PC-9 (cell line): ENCODE measurements at regions not wholly inside any gene's neighbourhood (a gene's known extent, or its start where the extent isn't known, plus 50 kb on each side); places are given as distances from the start of the nearest gene placed in this dataset.
"Not testable (repeated sequence)": the region's sequence is repeated elsewhere in the genome, so short reads cannot be mapped to it uniquely, and the experiment has no call there.

Experiments used
- BruUV-seq: library from RNA; stranded (reverse); fragments of 400-500 nt; replicated peaks from 2 replicates; lab custom pipeline; 2021; lab: Mats Ljungman, UMichigan
- CTCF ChIA-PET: fragments of 300-600 bp; sonication (Branson Sonifier 250); formaldehyde crosslinking; loops from one replicate; lab custom pipeline; 2022; ENCODE audit warnings: antibody characterized with exemption; lab: Charles Lee
- POLR2A ChIA-PET: fragments of 300-600 bp; sonication (Branson Sonifier 250); formaldehyde crosslinking; loops from one replicate; lab custom pipeline; 2022; ENCODE audit warnings: antibody characterized with exemption; ENCODE audit not compliant: unreplicated experiment; lab: Charles Lee
- DNase-seq, 2 experiments: peaks; one replicate each; pipeline versions ENCODE4 v3.0.0 to v3.0.0-alpha.2; 2015 to 2022; ENCODE audit warnings: mixed read lengths in 1 of 2
- H2AFZ ChIP-seq: fragments of 200-600 bp; sonication (generic); 2 replicates; pipeline ENCODE4 v1.8.1; 2017; ENCODE audit warnings: antibody characterized with exemption
- H3F3A ChIP-seq: fragments of 200-600 bp; sonication (generic); 2 replicates; pipeline ENCODE4 v1.8.1; 2017; ENCODE audit warnings: antibody characterized with exemption, mild to moderate bottlenecking, low read depth; ENCODE audit not compliant: insufficient read depth
- H3K27ac ChIP-seq: fragments of 200-600 bp; sonication (generic); 2 replicates; pipeline ENCODE4 v1.6.1; 2016; ENCODE audit warnings: mixed run types
- H3K27me3 ChIP-seq: fragments of 200-600 bp; sonication (generic); 2 replicates; pipeline ENCODE4 v1.6.1; 2016; ENCODE audit warnings: low read depth, mixed run types; ENCODE audit not compliant: insufficient read depth
- H3K36me3 ChIP-seq: fragments of 200-600 bp; sonication (generic); 2 replicates; pipeline ENCODE4 v1.6.1; 2016; ENCODE audit warnings: low read depth, mixed run types
- H3K4me1 ChIP-seq: fragments of 200-600 bp; sonication (generic); replicated peaks from 2 replicates; pipeline ENCODE4 v1.6.1; 2016; ENCODE audit warnings: mixed run types; ENCODE audit not compliant: insufficient read depth
- H3K4me2 ChIP-seq: fragments of 200-600 bp; sonication (generic); 2 replicates; pipeline ENCODE4 v1.6.1; 2017; ENCODE audit warnings: mixed run types
- H3K4me3 ChIP-seq: fragments of 200-600 bp; sonication (generic); 2 replicates; pipeline ENCODE4 v1.6.1; 2016; ENCODE audit warnings: mixed run types
- H3K79me2 ChIP-seq: fragments of 200-600 bp; sonication (generic); 2 replicates; pipeline ENCODE4 v1.6.1; 2017; ENCODE audit warnings: low read depth, mixed run types
- H3K9me2 ChIP-seq: fragments of 200-600 bp; sonication (generic); 2 replicates; pipeline ENCODE4 v1.8.1; 2017; ENCODE audit warnings: mild to moderate bottlenecking; ENCODE audit not compliant: insufficient read depth
- H3K9me3 ChIP-seq: fragments of 200-600 bp; sonication (generic); 2 replicates; pipeline ENCODE4 v1.8.1; 2016; ENCODE audit warnings: low read depth; ENCODE audit not compliant: insufficient read depth
- H4K20me1 ChIP-seq: fragments of 200-600 bp; sonication (generic); 2 replicates; pipeline ENCODE4 v1.8.1; 2017; ENCODE audit not compliant: insufficient read depth
- EZH2 ChIP-seq: fragments of 200-600 bp; sonication (generic); IDR thresholded peaks from 2 replicates; pipeline ENCODE4 v1.8.0; 2017; ENCODE audit warnings: antibody characterized with exemption, low read depth
- intact Hi-C: fragments of 100-400 bp; cut with micrococcal nuclease; formaldehyde crosslinking; loops from one replicate; pipeline ENCODE4 v1.10.0; 2022; ENCODE audit not compliant: unreplicated experiment
- TF ChIP-seq, protein P1 (sequence below): fragments of 200-600 bp; sonication (generic); conservative IDR thresholded peaks from 2 replicates; pipeline ENCODE4 v1.6.1; 2017; ENCODE audit warnings: mixed run types, antibody characterized with exemption, mild to moderate bottlenecking, moderate library complexity

DNA sequence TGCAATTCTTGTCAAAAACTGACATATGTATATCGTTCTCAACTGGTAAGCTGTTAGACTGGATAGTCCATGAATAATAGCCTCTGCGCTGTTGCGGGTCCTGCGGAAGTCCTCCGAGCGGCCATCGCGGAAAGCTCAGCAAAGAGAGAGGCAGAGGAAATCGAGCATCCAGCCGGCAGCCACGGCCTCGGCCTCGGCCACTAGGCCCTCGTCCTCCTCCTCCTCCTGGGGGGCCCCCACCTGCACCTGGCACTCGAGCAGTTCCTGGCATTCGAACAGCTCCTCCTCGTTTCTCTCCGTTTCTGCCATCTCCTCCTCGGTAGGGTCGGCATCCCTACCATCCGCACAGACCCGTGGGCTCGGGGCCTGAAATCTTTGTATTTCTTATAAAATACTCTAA, 111.2 kb upstream of the CYLC1 start:
- H3K27ac ChIP-seq, H3K9me2 ChIP-seq, H3F3A ChIP-seq, DNase-seq, H3K27me3 ChIP-seq, CTCF ChIA-PET, H3K4me2 ChIP-seq, H4K20me1 ChIP-seq, H3K79me2 ChIP-seq, POLR2A ChIA-PET, BruUV-seq, H3K9me3 ChIP-seq, H3K4me1 ChIP-seq, H2AFZ ChIP-seq, H3K4me3 ChIP-seq, H3K36me3 ChIP-seq, intact Hi-C loops: not testable (repeated sequence)

DNA sequence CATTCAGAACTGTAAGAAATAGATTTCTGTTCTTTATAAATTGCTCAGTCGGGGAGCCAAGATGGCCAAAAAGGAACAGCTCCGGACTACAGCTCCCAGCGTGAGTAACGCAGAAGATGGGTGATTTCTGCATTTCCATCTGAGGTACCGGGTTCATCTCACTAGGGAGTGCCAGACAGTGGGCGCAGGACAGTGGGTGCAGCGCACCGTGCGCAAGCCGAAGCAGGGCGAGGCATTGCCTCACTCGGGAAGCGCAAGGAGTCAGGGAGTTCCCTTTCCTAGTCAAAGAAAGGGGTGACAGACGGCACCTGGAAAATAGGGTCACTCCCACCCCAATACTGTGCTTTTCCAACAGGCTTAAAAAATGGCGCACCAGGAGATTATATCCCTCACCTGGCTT, 110.5 kb upstream of the CYLC1 start:
- DNase-seq, H3K36me3 ChIP-seq, intact Hi-C loops, H3F3A ChIP-seq, H3K9me3 ChIP-seq, CTCF ChIA-PET, POLR2A ChIA-PET, BruUV-seq, H3K27ac ChIP-seq, H3K27me3 ChIP-seq, H3K79me2 ChIP-seq, H3K4me3 ChIP-seq, H3K9me2 ChIP-seq, H4K20me1 ChIP-seq, H2AFZ ChIP-seq, H3K4me1 ChIP-seq, H3K4me2 ChIP-seq: not testable (repeated sequence)

DNA sequence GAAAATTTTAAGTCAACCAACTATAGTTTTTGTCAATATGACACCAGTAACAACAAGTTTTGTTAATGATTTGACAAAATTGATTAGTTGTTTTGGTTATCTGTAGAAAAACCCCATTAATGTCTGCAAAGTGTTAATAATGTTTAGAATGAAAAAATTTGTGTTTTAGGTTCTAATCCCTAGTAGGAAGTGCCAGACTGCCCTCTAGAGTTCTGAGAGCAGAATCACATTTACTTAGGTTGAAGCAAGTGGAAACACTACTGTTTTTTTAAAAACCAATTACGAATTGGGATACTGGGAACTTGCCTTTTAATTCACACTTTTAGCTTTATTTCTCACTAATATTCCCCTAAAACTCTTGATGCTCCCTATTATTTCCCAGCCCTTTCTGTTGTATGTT, 101.1 kb upstream of the CYLC1 start:
- Histone ChIP-seq H3K9me2 (no peaks in the 10 kb centered on the region), H2AFZ (no peak overlapping the region), H3K4me1 (no peaks in the 10 kb centered on the region), H3K27ac (no peak overlapping the region), H3K27me3 (no peaks in the 10 kb centered on the region), H3K9me3 (no peaks in the 10 kb centered on the region), H3F3A (no peaks in the 10 kb centered on the region), H3K79me2 (no peaks in the 10 kb centered on the region), H4K20me1 (no peaks in the 10 kb centered on the region), H3K4me3 (no peak overlapping the region), H3K4me2 (no peak overlapping the region), H3K36me3 (no peaks in the 10 kb centered on the region)
- ChIA-PET CTCF (no interaction called here), POLR2A (no interaction called here)
- TF ChIP-seq, protein P1, sequence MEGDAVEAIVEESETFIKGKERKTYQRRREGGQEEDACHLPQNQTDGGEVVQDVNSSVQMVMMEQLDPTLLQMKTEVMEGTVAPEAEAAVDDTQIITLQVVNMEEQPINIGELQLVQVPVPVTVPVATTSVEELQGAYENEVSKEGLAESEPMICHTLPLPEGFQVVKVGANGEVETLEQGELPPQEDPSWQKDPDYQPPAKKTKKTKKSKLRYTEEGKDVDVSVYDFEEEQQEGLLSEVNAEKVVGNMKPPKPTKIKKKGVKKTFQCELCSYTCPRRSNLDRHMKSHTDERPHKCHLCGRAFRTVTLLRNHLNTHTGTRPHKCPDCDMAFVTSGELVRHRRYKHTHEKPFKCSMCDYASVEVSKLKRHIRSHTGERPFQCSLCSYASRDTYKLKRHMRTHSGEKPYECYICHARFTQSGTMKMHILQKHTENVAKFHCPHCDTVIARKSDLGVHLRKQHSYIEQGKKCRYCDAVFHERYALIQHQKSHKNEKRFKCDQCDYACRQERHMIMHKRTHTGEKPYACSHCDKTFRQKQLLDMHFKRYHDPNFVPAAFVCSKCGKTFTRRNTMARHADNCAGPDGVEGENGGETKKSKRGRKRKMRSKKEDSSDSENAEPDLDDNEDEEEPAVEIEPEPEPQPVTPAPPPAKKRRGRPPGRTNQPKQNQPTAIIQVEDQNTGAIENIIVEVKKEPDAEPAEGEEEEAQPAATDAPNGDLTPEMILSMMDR, result peak; percentile 61
- TF ChIP-seq EZH2, result no peak
- no peak for DNase-seq
- intact Hi-C loops, result no loop called here
- no TSS peak for BruUV-seq

DNA sequence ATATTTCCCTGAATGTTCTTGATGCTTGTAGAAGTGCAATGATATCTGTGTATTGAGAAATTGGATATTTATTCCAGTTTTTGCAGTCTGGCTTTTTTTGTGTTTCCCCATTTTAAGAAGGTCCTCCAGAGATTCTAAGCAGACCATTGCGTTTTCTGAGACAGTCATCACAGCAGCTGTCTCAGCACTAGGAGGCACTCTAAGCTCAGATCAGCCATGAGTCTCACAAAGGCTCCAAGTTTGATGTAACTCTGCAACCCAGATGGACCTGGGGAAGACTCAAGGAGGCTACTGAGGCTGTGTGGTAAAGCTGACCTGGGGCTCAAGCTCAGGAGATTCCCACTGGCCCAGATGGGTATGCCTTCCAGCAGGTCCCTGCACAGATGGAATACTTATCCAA, 89.3 kb upstream of the CYLC1 start:
- Histone ChIP-seq H3K4me3 (no peak overlapping the region), H3F3A (no peaks in the 10 kb centered on the region), H3K36me3 (no peaks in the 10 kb centered on the region), H2AFZ (no peak overlapping the region), H4K20me1 (no peaks in the 10 kb centered on the region), H3K4me1 (no peaks in the 10 kb centered on the region), H3K27me3 (no peaks in the 10 kb centered on the region), H3K79me2 (no peaks in the 10 kb centered on the region), H3K9me2 (no peaks in the 10 kb centered on the region), H3K4me2 (no peak overlapping the region), H3K9me3 (no peaks in the 10 kb centered on the region), H3K27ac (no peak overlapping the region)
- no TSS peak for BruUV-seq
- ChIA-PET CTCF (no interaction called here), POLR2A (no interaction called here)
- no peak for DNase-seq
- intact Hi-C loops, result no loop called here
- TF ChIP-seq EZH2, result no peak
- TF ChIP-seq, protein P1, result no peak
